Activated CD4-positive, alpha-beta memory T cell treated with anti-CD3 and anti-CD28 coated beads for 36 hours (primary cell): ENCODE measurements at regions not wholly inside any gene's neighbourhood (a gene's known extent, or its start where the extent isn't known, plus 50 kb on each side); places are given as distances from the start of the nearest gene placed in this dataset.

Experiments used
- CTCF ChIA-PET: fragments of 350-600 bp; sonication (Branson Sonifier 250); formaldehyde crosslinking; loops from one replicate; lab custom pipeline; 2021; ENCODE audit warnings: antibody characterized with exemption, inconsistent platforms; lab: Charles Lee
- POLR2A ChIA-PET: fragments of 350-600 bp; sonication (Branson Sonifier 250); formaldehyde crosslinking; loops from one replicate; lab custom pipeline; 2021; ENCODE audit warnings: antibody characterized with exemption; lab: Charles Lee
- DNase-seq: peaks from one replicate; pipeline ENCODE4 v3.0.0-alpha.2; 2020
- H3K27ac Mint-ChIP-seq: one replicate; pipeline ENCODE4 v1.8.0; 2021; ENCODE audit warnings: mixed read lengths
- H3K27me3 Mint-ChIP-seq: one replicate; pipeline ENCODE4 v1.8.0; 2021; ENCODE audit warnings: mixed read lengths
- H3K36me3 Mint-ChIP-seq: one replicate; pipeline ENCODE4 v1.8.0; 2021; ENCODE audit warnings: mixed read lengths
- H3K4me1 Mint-ChIP-seq: one replicate; pipeline ENCODE4 v1.8.0; 2021; ENCODE audit warnings: low read depth, mixed read lengths
- H3K4me3 Mint-ChIP-seq: one replicate; pipeline ENCODE4 v1.8.0; 2021; ENCODE audit warnings: mild to moderate bottlenecking, mixed read lengths
- H3K9me3 Mint-ChIP-seq: one replicate; pipeline ENCODE4 v1.8.0; 2021; ENCODE audit warnings: mixed read lengths
- intact Hi-C: fragments of 100-400 bp; cut with micrococcal nuclease; formaldehyde crosslinking; loops from one replicate; pipeline ENCODE4 v1.15.1; 2023

DNA sequence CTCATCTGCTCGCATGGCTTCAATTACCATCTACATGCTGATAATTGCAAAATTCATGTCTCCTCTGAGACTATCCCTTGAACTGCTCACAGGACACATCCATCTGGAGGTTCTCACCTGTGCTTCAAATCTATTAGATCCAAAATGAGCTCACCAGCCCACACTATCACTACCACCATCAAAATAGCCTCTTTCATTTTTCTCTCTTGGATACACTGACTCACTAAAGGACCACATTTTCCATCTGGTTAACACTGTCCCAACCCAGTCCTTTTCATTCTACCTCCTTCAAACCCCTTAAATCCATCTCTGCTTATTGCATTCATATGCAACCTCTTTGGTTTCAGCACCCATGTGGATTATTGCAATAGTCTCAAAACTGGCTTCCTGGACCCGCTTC, 497.6 kb downstream of the MID1IP1 start:
- ChIA-PET CTCF (no interaction called here), POLR2A (no interaction called here)
- Mint-ChIP-seq H3K4me3 (no peak overlapping the region), H3K36me3 (peaks cover 30% of the 10 kb centered on the region), H3K4me1 (peaks cover 40% of the 10 kb centered on the region), H3K27ac (no peak overlapping the region), H3K27me3 (no peaks in the 10 kb centered on the region), H3K9me3 (peaks cover 14% of the 10 kb centered on the region)
- no peak for DNase-seq
- intact Hi-C loops = no loop called here

DNA sequence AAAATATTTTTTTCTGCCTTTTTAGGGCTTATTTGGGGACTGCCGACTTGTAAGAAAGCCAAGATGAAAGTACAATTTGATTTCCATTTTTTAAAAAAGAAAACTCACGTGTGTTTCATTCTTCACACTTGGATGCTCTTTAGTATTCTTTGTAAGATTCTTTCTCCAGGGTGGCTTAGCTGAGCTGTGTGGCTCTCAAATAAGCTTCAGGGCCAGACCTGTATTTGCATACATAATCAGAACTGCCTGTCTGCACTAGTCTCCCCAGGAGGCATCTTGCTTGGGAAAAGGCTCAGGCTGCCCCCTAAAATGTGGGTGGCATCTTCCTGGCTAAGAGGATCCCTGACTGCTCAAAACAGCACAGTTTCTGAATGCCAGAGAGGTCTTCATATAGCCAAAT, 498.4 kb downstream of the MID1IP1 start:
- CTCF ChIA-PET = no interaction called here
- H3K27ac Mint-ChIP-seq = no peak overlapping the region
- peaks cover 18% of the 10 kb centered on the region for H3K9me3 Mint-ChIP-seq
- no peak for DNase-seq
- peaks cover 40% of the 10 kb centered on the region for H3K4me1 Mint-ChIP-seq
- no peak overlapping the region for H3K4me3 Mint-ChIP-seq
- intact Hi-C loops = loop anchor here (10.0 kb wide), 1 partner anchor 135 kb away; no protein-coding TSS in a partner anchor
- POLR2A ChIA-PET = no interaction called here
- H3K27me3 Mint-ChIP-seq = no peaks in the 10 kb centered on the region
- H3K36me3 Mint-ChIP-seq = peaks cover 33% of the 10 kb centered on the region

GRCh38 chrX:39301036-39301435, 499.8 kb downstream of the MID1IP1 start:
- Mint-ChIP-seq H3K4me1 (peaks cover 37% of the 10 kb centered on the region), H3K9me3 (peaks cover 16% of the 10 kb centered on the region), H3K27me3 (no peaks in the 10 kb centered on the region), H3K36me3 (peaks cover 34% of the 10 kb centered on the region), H3K4me3 (no peak overlapping the region), H3K27ac (no peak overlapping the region)
- DNase-seq = no peak
- CTCF ChIA-PET = no interaction called here
- POLR2A ChIA-PET = no interaction called here
- intact Hi-C loops = loop anchor here (10.0 kb wide), 1 partner anchor 136 kb away; no protein-coding TSS in a partner anchor

DNA sequence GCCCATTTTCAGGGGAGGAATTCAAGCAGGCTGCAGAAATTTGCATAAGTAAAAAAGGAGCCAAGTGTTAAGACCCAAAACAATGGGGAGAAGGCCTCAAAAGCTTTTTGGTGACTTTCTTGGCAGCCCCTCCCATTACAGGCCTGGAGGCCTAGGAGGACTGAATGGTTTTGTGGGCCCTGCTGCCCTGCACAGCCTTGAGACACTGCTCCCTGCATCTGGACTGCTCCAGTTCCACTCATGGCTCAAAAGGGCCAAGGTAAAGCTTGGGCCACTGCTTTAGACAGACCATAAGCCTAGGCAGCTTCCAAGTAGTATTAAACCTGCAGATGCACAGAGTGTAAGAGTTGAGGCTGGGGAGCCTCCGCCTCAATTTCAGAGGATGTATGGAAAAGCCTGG, 501.6 kb downstream of the MID1IP1 start:
- intact Hi-C loops = loop anchor here (10.0 kb wide), 1 partner anchor 138 kb away; no protein-coding TSS in a partner anchor
- CTCF ChIA-PET = no interaction called here
- Mint-ChIP-seq H3K27me3 (no peaks in the 10 kb centered on the region), H3K36me3 (peaks cover 47% of the 10 kb centered on the region), H3K9me3 (peaks cover 16% of the 10 kb centered on the region), H3K27ac (no peak overlapping the region), H3K4me1 (peaks cover 44% of the 10 kb centered on the region), H3K4me3 (no peak overlapping the region)
- POLR2A ChIA-PET = no interaction called here
- DNase-seq = no peak

DNA sequence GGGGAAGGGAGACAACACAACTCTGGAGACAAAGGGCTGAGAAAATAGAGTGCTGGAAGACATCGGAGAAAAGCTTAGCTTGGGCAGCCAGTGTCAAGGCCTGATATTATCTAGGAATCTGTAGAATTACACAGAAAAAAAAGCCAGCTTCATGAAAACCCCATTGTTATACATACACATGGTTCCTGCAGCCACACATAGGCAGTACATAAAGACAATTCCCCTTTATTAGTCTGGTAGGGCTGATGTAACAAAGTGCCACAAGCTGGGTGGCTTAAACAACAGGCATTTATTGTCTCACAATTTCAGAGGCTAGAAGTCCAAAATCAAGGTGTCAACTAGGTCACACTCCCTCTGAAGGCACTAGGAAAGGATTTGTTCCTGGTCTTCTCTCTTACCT, 503.5 kb downstream of the MID1IP1 start:
- POLR2A ChIA-PET = no interaction called here
- Mint-ChIP-seq H3K27me3 (no peaks in the 10 kb centered on the region), H3K4me3 (no peak overlapping the region), H3K36me3 (peaks cover 54% of the 10 kb centered on the region), H3K27ac (no peak overlapping the region), H3K4me1 (peaks cover 47% of the 10 kb centered on the region), H3K9me3 (peaks cover 16% of the 10 kb centered on the region)
- intact Hi-C loops = loop anchor here (5.0 to 10.0 kb wide), 2 partner anchors 140 to 868 kb away; no protein-coding TSS in a partner anchor
- DNase-seq = no peak
- CTCF ChIA-PET = no interaction called here

- H3K27ac Mint-ChIP-seq = peak overlapping the region; percentile 100
- H3K36me3 Mint-ChIP-seq = peaks cover 68% of the 10 kb centered on the region
- peaks cover 9% of the 10 kb centered on the region for H3K9me3 Mint-ChIP-seq
- intact Hi-C loops = loop anchor here (5.0 to 10.0 kb wide), 2 partner anchors 143 to 865 kb away; no protein-coding TSS in a partner anchor
- POLR2A ChIA-PET = no interaction called here
- no peak overlapping the region for H3K4me3 Mint-ChIP-seq
- peaks cover 64% of the 10 kb centered on the region for H3K4me1 Mint-ChIP-seq
- no peak for DNase-seq
- no peaks in the 10 kb centered on the region for H3K27me3 Mint-ChIP-seq
- CTCF ChIA-PET = no interaction called here
Observed at GRCh38 chrX:39307488-39307887, 506.2 kb downstream of the MID1IP1 start.

DNA sequence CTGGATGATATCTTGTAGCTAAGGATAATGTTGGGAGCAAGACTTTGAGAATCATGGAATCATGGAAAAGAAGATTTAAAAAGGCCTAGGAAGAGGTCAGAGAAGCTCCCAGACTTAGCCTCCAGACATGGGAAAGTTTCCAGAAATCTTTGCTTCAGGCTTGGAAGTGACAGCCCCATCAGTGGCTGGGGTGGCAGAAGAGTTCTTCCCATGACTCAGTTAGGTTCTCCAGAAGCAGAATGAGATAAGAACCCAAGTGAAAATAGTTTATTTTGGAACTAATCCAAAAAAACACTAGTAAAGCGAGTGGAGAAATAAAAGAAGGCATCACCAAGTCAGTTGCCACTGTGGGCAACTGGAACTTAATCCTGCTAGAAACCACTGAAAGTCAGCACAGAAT, 506.9 kb downstream of the MID1IP1 start:
- POLR2A ChIA-PET = no interaction called here
- peak overlapping the region; percentile 100 for H3K27ac Mint-ChIP-seq
- peaks cover 70% of the 10 kb centered on the region for H3K4me1 Mint-ChIP-seq
- no peaks in the 10 kb centered on the region for H3K27me3 Mint-ChIP-seq
- DNase-seq = no peak
- no peak overlapping the region for H3K4me3 Mint-ChIP-seq
- peaks cover 72% of the 10 kb centered on the region for H3K36me3 Mint-ChIP-seq
- CTCF ChIA-PET = no interaction called here
- H3K9me3 Mint-ChIP-seq = peaks cover 7% of the 10 kb centered on the region
- intact Hi-C loops = loop anchor here (5.0 to 10.0 kb wide), 2 partner anchors 143 to 864 kb away; no protein-coding TSS in a partner anchor

DNA sequence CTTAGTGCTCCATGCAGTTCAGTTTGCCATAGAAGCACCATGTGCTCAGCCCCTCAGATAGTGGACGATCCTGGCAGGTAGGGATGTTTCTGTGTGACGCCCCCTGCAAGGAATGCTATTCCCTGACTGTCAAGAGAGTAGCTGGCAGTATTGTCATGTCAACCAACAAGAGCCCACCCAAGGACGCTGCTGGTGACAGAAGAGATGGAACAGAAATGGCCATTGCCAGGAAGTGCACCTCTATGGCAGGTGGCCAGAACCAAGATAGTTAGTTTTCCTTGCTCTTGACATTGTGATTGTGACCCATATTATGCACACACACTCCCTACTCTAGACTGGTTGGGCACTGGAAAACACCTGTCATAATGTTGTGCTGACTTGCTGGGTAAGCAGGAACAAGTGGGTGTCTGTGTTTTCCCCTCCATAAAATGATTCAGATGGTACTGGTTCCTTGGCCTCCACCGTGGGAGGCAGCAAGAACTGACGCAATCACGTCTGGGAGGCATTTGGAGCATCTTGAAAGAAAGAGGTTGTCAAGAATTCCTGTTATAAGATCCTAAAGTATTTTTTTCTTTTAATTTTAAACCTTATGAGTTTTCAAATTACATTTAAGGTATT, 507.9 kb downstream of the MID1IP1 start:
- H3K27me3 Mint-ChIP-seq = no peaks in the 10 kb centered on the region
- peaks cover 76% of the 10 kb centered on the region for H3K36me3 Mint-ChIP-seq
- H3K4me3 Mint-ChIP-seq = no peak overlapping the region
- peaks cover 78% of the 10 kb centered on the region for H3K4me1 Mint-ChIP-seq
- peak overlapping the region; percentile 100 for H3K27ac Mint-ChIP-seq
- DNase-seq = peak; percentile 79
- H3K9me3 Mint-ChIP-seq = peaks cover 5% of the 10 kb centered on the region
- ChIA-PET CTCF (interaction anchor here (0.7 to 1.4 kb wide), 5 partner anchors 19 to 270 kb away, joined by 3 to 4 read pairs (median 4); no protein-coding TSS in a partner anchor), POLR2A (interaction anchor here (0.9 to 2.7 kb wide), 5 partner anchors 10 to 508 kb away, joined by 3 to 13 read pairs (median 3); partner anchors contain the start of gene MID1IP1)
- intact Hi-C loops = loop anchor here (1.0 to 10.0 kb wide), 7 partner anchors 18 to 863 kb away; no protein-coding TSS in a partner anchor

- peak overlapping the region; percentile 53 for H3K4me3 Mint-ChIP-seq
- H3K9me3 Mint-ChIP-seq = no peaks in the 10 kb centered on the region
- peak overlapping the region; percentile 100 for H3K27ac Mint-ChIP-seq
- DNase-seq = peak; percentile 63
- intact Hi-C loops = loop anchor here (1.0 to 10.0 kb wide), 7 partner anchors 18 to 863 kb away; no protein-coding TSS in a partner anchor
- H3K27me3 Mint-ChIP-seq = no peaks in the 10 kb centered on the region
- H3K4me1 Mint-ChIP-seq = peaks cover 84% of the 10 kb centered on the region
- ChIA-PET POLR2A (interaction anchor here (0.9 to 2.7 kb wide), 6 partner anchors 9 to 509 kb away, joined by 3 to 13 read pairs (median 3); partner anchors contain the start of gene MID1IP1), CTCF (interaction anchor here (0.7 to 1.4 kb wide), 5 partner anchors 18 to 269 kb away, joined by 3 to 4 read pairs (median 4); no protein-coding TSS in a partner anchor)
- peaks cover 73% of the 10 kb centered on the region for H3K36me3 Mint-ChIP-seq
Observed at GRCh38 chrX:39309721-39310152, 508.5 kb downstream of the MID1IP1 start.

GRCh38 chrX:39310891-39311290, 509.6 kb downstream of the MID1IP1 start:
- intact Hi-C loops = no loop called here
- CTCF ChIA-PET = no interaction called here
- Mint-ChIP-seq H3K4me3 (no peak overlapping the region), H3K36me3 (peaks cover 70% of the 10 kb centered on the region), H3K4me1 (peaks cover 85% of the 10 kb centered on the region), H3K9me3 (peaks cover under 1% of the 10 kb centered on the region), H3K27me3 (no peaks in the 10 kb centered on the region), H3K27ac (peak overlapping the region; percentile 100)
- DNase-seq = no peak
- POLR2A ChIA-PET = interaction anchor here (1.0 to 2.7 kb wide), 5 partner anchors 15 to 147 kb away, joined by 3 to 13 read pairs (median 4); no protein-coding TSS in a partner anchor

DNA sequence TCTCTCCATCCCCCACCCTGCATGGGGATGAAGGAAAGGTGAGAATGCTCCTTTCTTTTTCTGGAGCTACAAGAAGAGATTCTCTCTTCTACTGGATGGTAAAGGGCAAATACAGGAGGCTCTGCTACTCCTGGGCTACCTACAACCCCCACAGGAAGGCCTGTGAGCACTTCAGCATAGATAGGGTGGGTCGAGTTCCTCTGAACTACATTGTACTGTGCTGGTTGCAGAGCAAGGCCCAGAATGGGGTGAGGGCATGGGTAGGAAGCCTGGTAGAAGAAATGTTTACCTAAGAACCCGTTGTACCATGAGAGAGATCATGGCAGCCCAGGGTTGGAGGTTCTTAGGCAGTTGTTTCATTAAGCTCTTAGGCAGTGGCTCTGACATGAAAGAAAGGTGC, 510.4 kb downstream of the MID1IP1 start:
- Mint-ChIP-seq H3K4me3 (no peak overlapping the region), H3K36me3 (peaks cover 70% of the 10 kb centered on the region), H3K27me3 (no peaks in the 10 kb centered on the region), H3K9me3 (peaks cover 3% of the 10 kb centered on the region), H3K27ac (peak overlapping the region; percentile 100), H3K4me1 (peaks cover 84% of the 10 kb centered on the region)
- intact Hi-C loops = no loop called here
- ChIA-PET POLR2A (interaction anchor here (0.6 to 1.1 kb wide), 3 partner anchors 16 to 331 kb away, joined by 3 to 4 read pairs (median 4); no protein-coding TSS in a partner anchor), CTCF (interaction anchor here (0.6 kb wide), 2 partner anchors 16 to 1570 kb away, joined by 3 read pairs; no protein-coding TSS in a partner anchor)
- no peak for DNase-seq

DNA sequence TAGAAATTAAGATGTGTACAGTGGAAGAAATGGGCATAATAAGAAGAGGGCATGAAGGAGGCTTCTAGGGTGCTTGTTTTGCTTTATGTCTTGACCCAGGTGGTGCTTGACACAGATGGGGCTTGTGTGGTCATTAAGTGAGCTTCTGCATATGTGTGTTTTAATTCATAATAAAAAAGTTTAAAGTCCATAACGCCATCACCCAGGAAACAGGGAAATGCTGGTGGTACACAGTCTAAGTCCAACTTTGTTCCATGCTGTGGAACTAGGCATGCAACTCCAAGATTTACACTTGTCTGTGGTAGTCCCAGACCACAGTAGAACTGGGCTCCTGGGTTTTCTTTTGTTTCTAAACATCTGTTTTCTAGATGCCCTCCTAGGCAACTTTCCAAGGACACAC, 511.9 kb downstream of the MID1IP1 start:
- Mint-ChIP-seq H3K4me1 (peaks cover 82% of the 10 kb centered on the region), H3K4me3 (no peak overlapping the region)

More for the DNA sequence above, 511.9 kb downstream of the MID1IP1 start:
- H3K27me3 Mint-ChIP-seq = no peaks in the 10 kb centered on the region
- CTCF ChIA-PET = no interaction called here
- POLR2A ChIA-PET = no interaction called here
- no peak for DNase-seq
- H3K9me3 Mint-ChIP-seq = peaks cover 3% of the 10 kb centered on the region
- intact Hi-C loops = no loop called here
- peak overlapping the region; percentile 100 for H3K27ac Mint-ChIP-seq
- H3K36me3 Mint-ChIP-seq = peaks cover 64% of the 10 kb centered on the region
